ENCODE measurements at regions not wholly inside any gene's neighbourhood (a gene's known extent, or its start where the extent isn't known, plus 50 kb on each side); places are given as distances from the start of the nearest gene placed in this dataset.

GRCh38 chr6:14612016-14612980 is 494.7 kb downstream of the CD83 start:
- Histone ChIP-seq H3K36me3 (replicated peaks in 1 of 2; ENCODE audit: insufficient read depth in 1 of 2, low read depth in 2 of 2) (no peaks in the 10 kb centered on the region), H3K4me1 (no peaks in the 10 kb centered on the region), H3K4me3 (no peak overlapping the region), H3K27ac (no peak overlapping the region), H3K9me3 (peaks cover 0 to 5% (median 0%) of the 10 kb centered on the region in 3 donors), H3K27me3 (no peaks in the 10 kb centered on the region)
- WGBS, 2 donors: 57 to 65% methylated on average over 14 of the region's 14 CpGs
- no peak for ATAC-seq
- TF ChIP-seq POLR2A (IDR thresholded peaks at IDR 0.05) (no peak), CTCF (IDR thresholded peaks at IDR 0.05) (no peak)
- intact Hi-C loops (cut with DNase I): no loop called here
- no peak for DNase-seq

- no peak for TF ChIP-seq CTCF (IDR thresholded peaks at IDR 0.05)
- no peak for TF ChIP-seq POLR2A (IDR thresholded peaks at IDR 0.05)
- DNase-seq: no peak
Measured at GRCh38 chr6:14614631-14615030, 497.1 kb downstream of the CD83 start.

GRCh38 chr6:14616656-14617055 is 499.1 kb downstream of the CD83 start:
- no peaks in the 10 kb centered on the region for H3K27me3 ChIP-seq
- no peak for DNase-seq
- WGBS, 2 donors: 67 to 70% methylated on average over 9 of the region's 9 CpGs

More at GRCh38 chr6:14614631-14615030, 497.1 kb downstream of the CD83 start:
- peaks cover 0 to 5% (median 0%) of the 10 kb centered on the region in 3 donors for H3K9me3 ChIP-seq
- 50 to 66% methylated on average over 2 of the region's 2 CpGs for WGBS, 2 donors
- no peaks in the 10 kb centered on the region for H3K36me3 ChIP-seq (replicated peaks in 1 of 2; ENCODE audit: insufficient read depth in 1 of 2, low read depth in 2 of 2)
- no peaks in the 10 kb centered on the region for H3K4me1 ChIP-seq
- no peaks in the 10 kb centered on the region for H3K27me3 ChIP-seq
- no peak for ATAC-seq
- H3K4me3 ChIP-seq: no peak overlapping the region
- H3K27ac ChIP-seq: no peak overlapping the region
- intact Hi-C loops (cut with DNase I): no loop called here

GRCh38 chr6:14618759-14619418 is 501.3 kb downstream of the CD83 start:
- no peak overlapping the region for H3K4me3 ChIP-seq
- intact Hi-C loops (cut with DNase I): no loop called here
- DNase-seq: no peak
- ATAC-seq: no peak
- no peaks in the 10 kb centered on the region for H3K36me3 ChIP-seq (replicated peaks in 1 of 2; ENCODE audit: insufficient read depth in 1 of 2, low read depth in 2 of 2)
- 71% methylated on average over 7 to 10 of the region's 10 CpGs for WGBS, 2 donors
- H3K27me3 ChIP-seq: no peaks in the 10 kb centered on the region
- H3K4me1 ChIP-seq: peaks cover 8% of the 10 kb centered on the region
- no peak overlapping the region for H3K27ac ChIP-seq
- TF ChIP-seq POLR2A (IDR thresholded peaks at IDR 0.05) (no peak), CTCF (IDR thresholded peaks at IDR 0.05) (no peak)
- H3K9me3 ChIP-seq: peaks cover 0 to 5% (median 0%) of the 10 kb centered on the region in 3 donors

More at GRCh38 chr6:14616656-14617055, 499.1 kb downstream of the CD83 start:
- Histone ChIP-seq H3K36me3 (replicated peaks in 1 of 2; ENCODE audit: insufficient read depth in 1 of 2, low read depth in 2 of 2) (no peaks in the 10 kb centered on the region), H3K9me3 (peaks cover 0 to 5% (median 0%) of the 10 kb centered on the region in 3 donors), H3K27ac (no peak overlapping the region), H3K4me1 (no peaks in the 10 kb centered on the region), H3K4me3 (no peak overlapping the region)
- TF ChIP-seq CTCF (IDR thresholded peaks at IDR 0.05) (no peak), POLR2A (IDR thresholded peaks at IDR 0.05) (no peak)
- ATAC-seq: no peak
- intact Hi-C loops (cut with DNase I): no loop called here

Data from body of pancreas (tissue), 4 donors.